ENCODE measurements at regions not wholly inside any gene's neighbourhood (a gene's known extent, or its start where the extent isn't known, plus 50 kb on each side); places are given as distances from the start of the nearest gene placed in this dataset.

- TF ChIP-seq CTCF (IDR thresholded peaks at IDR 0.05) = no peak
- no peak for TF ChIP-seq POLR2A (IDR thresholded peaks at IDR 0.05)
These were observed 92.5 kb upstream of the HDGFL1 start for GRCh38 chr6:22476811-22477390.

All from Peyer's patch (tissue), 4 donors.